HG03521 (cell line): ENCODE measurements at regions not wholly inside any gene's neighbourhood (a gene's known extent, or its start where the extent isn't known, plus 50 kb on each side); places are given as distances from the start of the nearest gene placed in this dataset.

Experiments used
- ATAC-seq: cut with Tn5 transposase; IDR thresholded peaks from one replicate; pipeline ENCODE4 v1.9.1; 2021; ENCODE audit warnings: mild to moderate bottlenecking, moderate library complexity; ENCODE audit not compliant: unreplicated experiment

- ATAC-seq = no peak
Measured at GRCh38 chr5:52491818-52492217, 295.9 kb upstream of the ITGA1 start.

- no peak for ATAC-seq
Measured at GRCh38 chr5:52497133-52497693, 290.5 kb upstream of the ITGA1 start.

GRCh38 chr5:52498607-52499006, 289.1 kb upstream of the ITGA1 start:
- no peak for ATAC-seq

- no peak for ATAC-seq
Measured at GRCh38 chr5:52502460-52502999, 285.2 kb upstream of the ITGA1 start.

- ATAC-seq = no peak
Measured at GRCh38 chr5:52504584-52505240, 283.0 kb upstream of the ITGA1 start.

GRCh38 chr5:52517667-52518066, 270.0 kb upstream of the ITGA1 start:
- ATAC-seq = no peak

GRCh38 chr5:52520171-52520570, 267.5 kb upstream of the ITGA1 start:
- ATAC-seq = no peak

GRCh38 chr5:52521236-52521635, 266.5 kb upstream of the ITGA1 start:
- no peak for ATAC-seq

GRCh38 chr5:52523701-52524100, 264.0 kb upstream of the ITGA1 start:
- no peak for ATAC-seq

GRCh38 chr5:52531105-52531504, 256.6 kb upstream of the ITGA1 start:
- no peak for ATAC-seq

GRCh38 chr5:52543594-52543993, 244.1 kb upstream of the ITGA1 start:
- ATAC-seq = no peak

GRCh38 chr5:52544738-52545137, 243.0 kb upstream of the ITGA1 start:
- no peak for ATAC-seq

GRCh38 chr5:52554293-52554692, 233.4 kb upstream of the ITGA1 start:
- ATAC-seq = no peak

GRCh38 chr5:52560366-52560765, 227.3 kb upstream of the ITGA1 start:
- ATAC-seq = no peak

- ATAC-seq = no peak
Measured at GRCh38 chr5:52562473-52562872, 225.2 kb upstream of the ITGA1 start.

- ATAC-seq = no peak
Measured at GRCh38 chr5:52564587-52564986, 223.1 kb upstream of the ITGA1 start.

GRCh38 chr5:52577546-52577945, 210.2 kb upstream of the ITGA1 start:
- no peak for ATAC-seq

GRCh38 chr5:52579391-52579790, 208.3 kb upstream of the ITGA1 start:
- no peak for ATAC-seq

- no peak for ATAC-seq
Measured at GRCh38 chr5:52580921-52581320, 206.8 kb upstream of the ITGA1 start.

- no peak for ATAC-seq
Measured at GRCh38 chr5:52582313-52582712, 205.4 kb upstream of the ITGA1 start.

- ATAC-seq = no peak
Measured at GRCh38 chr5:52587131-52587530, 200.6 kb upstream of the ITGA1 start.

- ATAC-seq = no peak
Measured at GRCh38 chr5:52597625-52598024, 190.1 kb upstream of the ITGA1 start.

GRCh38 chr5:52598968-52599367, 188.7 kb upstream of the ITGA1 start:
- no peak for ATAC-seq
